ENCODE measurements at regions not wholly inside any gene's neighbourhood (a gene's known extent, or its start where the extent isn't known, plus 50 kb on each side); places are given as distances from the start of the nearest gene placed in this dataset.
A peak's percentile ranks its signal among the peaks of the same experiment; 100 is the strongest.

DNA sequence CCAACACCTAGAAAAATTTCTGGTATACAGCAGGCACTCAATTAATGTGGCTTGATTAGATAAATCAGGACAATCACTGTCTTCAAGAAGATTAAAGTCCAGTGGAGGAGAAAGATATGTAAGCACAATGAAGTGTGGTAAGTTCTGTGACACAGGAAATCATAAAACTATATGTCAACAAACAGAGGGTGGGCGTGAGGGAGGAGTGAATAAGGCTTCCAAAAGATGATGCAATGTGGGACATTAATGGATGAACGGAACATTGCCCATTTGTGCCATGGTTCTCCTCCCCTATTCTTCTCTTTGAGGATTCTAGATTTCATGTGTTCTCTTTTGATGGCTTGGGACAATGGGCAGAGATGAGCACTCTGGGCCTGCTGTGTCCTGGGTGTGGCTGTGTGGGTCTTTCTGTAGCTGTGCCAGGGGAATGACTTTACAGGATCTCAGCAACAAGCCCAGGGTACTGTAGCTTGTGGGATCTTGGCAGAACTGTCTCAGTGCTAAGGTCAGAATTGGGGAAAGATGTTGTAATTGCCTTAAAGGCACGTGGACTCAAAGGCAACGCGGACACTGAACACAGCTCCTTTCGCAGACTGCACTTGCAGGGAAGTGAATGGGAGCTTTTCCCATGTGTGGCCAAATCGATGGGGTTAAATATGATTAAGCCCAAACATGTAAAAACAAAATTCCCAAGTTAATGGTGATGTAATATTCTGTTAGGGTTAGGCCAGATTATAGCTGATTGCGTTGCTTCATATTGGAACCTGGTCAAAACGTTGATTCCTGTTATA is 366.9 kb downstream of the TGFB2 start:
- H3K4me3 ChIP-seq (ENCODE audit: control insufficient read depth, low read depth, low read length) = no peak overlapping the region
- peak; percentile 93 for DNase-seq (ENCODE audit: low read depth)
- TF ChIP-seq, protein P1, sequence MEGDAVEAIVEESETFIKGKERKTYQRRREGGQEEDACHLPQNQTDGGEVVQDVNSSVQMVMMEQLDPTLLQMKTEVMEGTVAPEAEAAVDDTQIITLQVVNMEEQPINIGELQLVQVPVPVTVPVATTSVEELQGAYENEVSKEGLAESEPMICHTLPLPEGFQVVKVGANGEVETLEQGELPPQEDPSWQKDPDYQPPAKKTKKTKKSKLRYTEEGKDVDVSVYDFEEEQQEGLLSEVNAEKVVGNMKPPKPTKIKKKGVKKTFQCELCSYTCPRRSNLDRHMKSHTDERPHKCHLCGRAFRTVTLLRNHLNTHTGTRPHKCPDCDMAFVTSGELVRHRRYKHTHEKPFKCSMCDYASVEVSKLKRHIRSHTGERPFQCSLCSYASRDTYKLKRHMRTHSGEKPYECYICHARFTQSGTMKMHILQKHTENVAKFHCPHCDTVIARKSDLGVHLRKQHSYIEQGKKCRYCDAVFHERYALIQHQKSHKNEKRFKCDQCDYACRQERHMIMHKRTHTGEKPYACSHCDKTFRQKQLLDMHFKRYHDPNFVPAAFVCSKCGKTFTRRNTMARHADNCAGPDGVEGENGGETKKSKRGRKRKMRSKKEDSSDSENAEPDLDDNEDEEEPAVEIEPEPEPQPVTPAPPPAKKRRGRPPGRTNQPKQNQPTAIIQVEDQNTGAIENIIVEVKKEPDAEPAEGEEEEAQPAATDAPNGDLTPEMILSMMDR (conservative IDR thresholded peaks at IDR 0.05; ENCODE audit: control insufficient read depth, insufficient read depth, low read depth, low read length) = no peak

DNA sequence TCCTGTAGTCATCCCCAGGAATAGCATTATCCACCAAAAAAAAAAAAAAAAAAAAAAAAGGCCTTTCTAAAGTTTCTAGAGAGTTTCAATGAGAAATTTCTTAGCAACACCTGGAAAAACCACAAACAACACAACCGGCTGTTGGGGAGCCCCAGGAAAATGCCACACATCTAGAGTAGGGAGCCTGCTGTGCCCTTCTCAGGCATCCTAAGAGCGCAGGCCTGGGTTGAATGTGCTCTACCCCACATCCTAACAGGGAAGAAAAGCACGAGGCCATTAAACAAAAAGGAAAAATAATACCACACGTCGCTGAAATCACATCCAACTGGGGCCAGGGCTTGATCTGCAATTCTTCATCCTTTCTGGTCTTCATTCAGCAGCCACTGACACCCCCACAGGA is 367.5 kb downstream of the TGFB2 start:
- H3K4me3 ChIP-seq (ENCODE audit: control insufficient read depth, low read depth, low read length) = no peak overlapping the region
- no peak for DNase-seq (ENCODE audit: low read depth)
- TF ChIP-seq, protein P1 (conservative IDR thresholded peaks at IDR 0.05; ENCODE audit: control insufficient read depth, insufficient read depth, low read depth, low read length) = no peak

DNA sequence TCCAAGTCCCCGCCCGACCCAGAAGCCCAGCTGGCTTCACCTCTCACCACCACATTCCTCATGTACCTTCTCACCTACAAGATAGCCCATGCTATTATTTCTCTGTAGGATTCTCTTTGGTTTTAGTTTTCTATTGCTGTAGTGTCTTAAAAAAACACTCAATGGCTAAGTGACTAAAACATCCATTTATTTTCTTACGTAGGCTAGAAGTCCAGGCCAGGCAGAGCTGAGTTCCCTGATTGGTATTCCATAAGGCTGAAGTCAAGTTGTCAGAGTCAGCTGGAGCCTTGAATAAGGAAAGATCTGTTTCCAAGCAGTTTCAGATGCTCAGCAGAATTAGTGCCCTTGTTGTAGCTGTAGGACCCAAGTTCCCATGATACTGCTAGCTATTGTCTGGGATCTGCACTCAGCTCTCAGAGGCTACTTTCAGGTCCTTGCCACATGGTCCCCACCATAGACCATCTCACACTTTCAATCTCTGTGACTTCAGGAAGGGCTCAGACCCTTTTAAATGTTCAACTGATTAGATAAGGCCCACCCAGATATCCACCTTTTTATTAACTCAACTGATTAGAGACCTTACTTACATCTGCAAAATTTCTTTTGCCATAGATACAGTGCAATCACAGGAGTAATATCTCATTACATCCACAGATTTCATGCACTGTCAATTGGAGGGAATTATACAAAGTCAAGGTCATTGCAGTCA is 371.0 kb downstream of the TGFB2 start:
- no peak for DNase-seq (ENCODE audit: low read depth)
- no peak overlapping the region for H3K4me3 ChIP-seq (ENCODE audit: control insufficient read depth, low read depth, low read length)
- TF ChIP-seq, protein P1 (conservative IDR thresholded peaks at IDR 0.05; ENCODE audit: control insufficient read depth, insufficient read depth, low read depth, low read length) = no peak

DNA sequence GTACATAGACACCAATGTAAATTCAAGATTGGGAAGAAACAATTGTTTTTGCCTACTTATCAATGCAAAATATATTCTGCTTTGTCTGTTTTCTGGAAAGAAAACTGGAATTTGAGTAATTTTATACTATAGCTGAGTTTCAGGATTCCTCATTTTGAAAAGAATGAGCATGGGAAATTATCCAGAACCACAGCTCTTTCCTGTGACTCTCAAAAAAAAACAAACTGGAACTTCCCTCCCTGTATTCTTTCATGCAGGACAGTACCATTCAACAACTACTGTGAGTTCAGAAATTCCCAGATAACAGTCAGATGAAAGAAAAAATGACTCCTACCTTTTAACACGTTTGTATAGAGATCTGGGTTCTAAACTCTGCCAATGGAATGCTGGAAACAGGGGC is 372.4 kb downstream of the TGFB2 start:
- TF ChIP-seq, protein P1 (conservative IDR thresholded peaks at IDR 0.05; ENCODE audit: control insufficient read depth, insufficient read depth, low read depth, low read length) = no peak
- DNase-seq (ENCODE audit: low read depth) = peak; percentile 37
- H3K4me3 ChIP-seq (ENCODE audit: control insufficient read depth, low read depth, low read length) = no peak overlapping the region

DNA sequence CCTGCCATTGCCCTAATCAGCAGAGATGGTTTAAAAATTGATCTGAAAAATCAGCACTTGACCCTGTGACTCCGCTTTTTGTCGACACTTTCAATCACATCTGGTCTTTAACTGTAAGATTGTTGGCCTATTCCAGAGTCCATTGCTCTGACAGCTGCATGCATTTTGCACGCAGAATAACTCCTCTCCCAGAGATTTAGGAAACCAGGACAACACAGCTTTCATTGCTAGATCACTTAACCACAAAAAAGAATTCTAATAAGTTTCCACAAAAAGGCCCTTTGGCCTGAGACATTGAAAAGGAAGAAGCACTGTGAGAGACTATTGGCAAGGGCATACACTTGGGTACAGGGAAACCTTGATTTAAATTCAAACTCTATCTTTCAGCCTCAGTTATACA is 373.1 kb downstream of the TGFB2 start:
- no peak for DNase-seq (ENCODE audit: low read depth)
- TF ChIP-seq, protein P1 (conservative IDR thresholded peaks at IDR 0.05; ENCODE audit: control insufficient read depth, insufficient read depth, low read depth, low read length) = no peak
- no peak overlapping the region for H3K4me3 ChIP-seq (ENCODE audit: control insufficient read depth, low read depth, low read length)

DNA sequence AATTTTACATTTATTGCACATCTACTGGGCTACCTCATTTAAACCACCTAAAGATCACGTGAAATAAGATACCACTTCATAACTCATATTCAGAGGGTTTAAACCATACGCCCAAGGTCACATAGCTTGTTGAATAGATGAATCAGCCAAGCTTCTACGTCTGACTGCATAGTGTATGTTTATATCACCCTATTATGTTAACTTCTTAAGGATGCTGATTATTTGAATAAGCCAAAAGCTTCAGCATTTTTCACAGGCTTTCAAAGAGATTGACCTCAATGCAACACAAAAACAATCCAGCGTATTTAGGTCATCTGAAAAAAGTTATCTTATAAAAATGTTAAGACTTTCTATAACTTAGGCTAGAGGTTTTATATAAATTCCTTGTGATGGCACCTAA is 373.8 kb downstream of the TGFB2 start:
- H3K4me3 ChIP-seq (ENCODE audit: control insufficient read depth, low read depth, low read length) = no peak overlapping the region
- DNase-seq (ENCODE audit: low read depth) = peak; percentile 65
- TF ChIP-seq, protein P1 (conservative IDR thresholded peaks at IDR 0.05; ENCODE audit: control insufficient read depth, insufficient read depth, low read depth, low read length) = no peak

Measured in fibroblast of mammary gland (primary cell).